ENCODE measurements at regions not wholly inside any gene's neighbourhood (a gene's known extent, or its start where the extent isn't known, plus 50 kb on each side); places are given as distances from the start of the nearest gene placed in this dataset.

DNA sequence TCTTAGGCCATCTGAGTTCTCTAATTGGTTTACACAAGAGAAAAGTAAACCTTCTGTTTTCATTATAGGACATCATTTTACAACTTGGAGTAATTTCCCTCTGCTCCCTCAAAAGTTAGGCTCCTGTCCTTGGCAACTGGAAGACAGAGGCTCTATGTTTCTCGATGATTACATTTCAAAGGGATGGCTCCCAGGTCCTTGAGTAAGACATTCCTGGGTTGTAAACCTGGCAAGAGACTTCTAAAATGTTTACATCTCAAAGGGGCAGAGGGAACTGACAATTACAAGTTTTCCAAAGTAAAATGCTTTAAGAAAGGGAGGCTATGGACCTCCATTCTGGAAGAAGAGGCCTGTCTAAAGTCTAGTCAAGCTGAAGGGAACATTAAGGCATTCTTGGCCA is 268.3 kb upstream of the REG3G start:
- TF ChIP-seq CTCF (IDR thresholded peaks at IDR 0.05): no peak

- no peak for TF ChIP-seq CTCF (IDR thresholded peaks at IDR 0.05)
These were observed 267.9 kb upstream of the REG3G start for GRCh38 chr2:78757640-78758039.

GRCh38 chr2:78766459-78766858 is 259.0 kb upstream of the REG3G start:
- TF ChIP-seq CTCF (IDR thresholded peaks at IDR 0.05): no peak

DNA sequence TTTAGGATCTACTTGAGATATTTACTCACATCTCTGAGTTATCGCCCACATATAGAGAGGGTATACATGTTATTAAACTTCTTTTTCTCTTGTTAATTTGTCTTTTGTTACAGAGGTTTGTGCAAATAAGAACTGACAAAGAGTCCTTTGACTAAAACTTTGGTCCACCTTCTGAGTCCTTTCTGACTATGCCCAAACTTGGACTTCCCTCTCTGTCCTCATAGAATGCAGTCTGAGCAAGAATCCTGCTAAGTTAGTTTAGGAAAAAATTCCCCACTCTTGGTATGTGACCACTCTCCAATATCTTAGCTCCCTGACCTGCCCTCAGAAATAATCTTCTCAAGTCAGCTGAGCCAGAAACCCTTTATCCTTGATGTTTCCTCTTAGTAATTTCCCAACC is 257.5 kb upstream of the REG3G start:
- TF ChIP-seq CTCF (IDR thresholded peaks at IDR 0.05): no peak

- TF ChIP-seq CTCF (IDR thresholded peaks at IDR 0.05): no peak
These were observed 250.2 kb upstream of the REG3G start for GRCh38 chr2:78775291-78775690.

DNA sequence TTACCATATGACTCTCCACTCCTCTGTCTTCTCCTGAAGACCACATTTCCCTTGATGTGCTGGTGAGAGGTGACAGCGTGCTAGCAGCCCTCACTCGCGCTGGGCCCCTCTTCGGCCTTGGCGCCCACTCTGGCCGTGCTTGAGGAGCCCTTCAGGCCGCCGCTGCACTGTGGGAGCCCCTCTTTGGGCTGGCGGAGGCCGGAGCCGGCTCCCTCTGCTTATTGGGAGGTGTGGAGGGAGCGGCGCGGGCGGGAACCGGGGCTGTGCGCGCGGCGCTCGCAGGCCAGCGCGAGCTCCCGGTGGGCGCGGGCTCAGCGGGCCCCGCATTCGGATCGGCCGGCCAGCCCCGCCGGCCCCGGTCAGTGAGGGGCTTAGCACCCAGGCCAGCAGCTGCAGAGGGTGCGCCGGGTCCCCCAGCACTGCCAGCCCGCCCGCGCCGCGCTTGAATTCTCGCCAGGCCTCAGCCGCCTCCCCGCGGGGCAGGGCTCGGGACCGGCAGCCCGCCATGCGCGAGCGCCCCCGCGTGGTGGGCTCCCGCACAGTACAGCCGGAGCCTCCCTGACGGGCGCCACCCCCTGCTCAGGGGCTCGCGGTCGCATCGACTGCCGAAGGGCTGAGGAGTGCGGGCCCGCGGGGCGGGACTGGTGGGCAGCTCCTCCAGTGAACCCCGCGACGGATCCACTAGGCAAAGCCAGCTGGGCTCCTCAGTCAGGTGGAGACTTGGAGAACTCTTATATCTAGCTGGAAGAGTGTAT is 246.6 kb upstream of the REG3G start:
- TF ChIP-seq CTCF (IDR thresholded peaks at IDR 0.05): no peak

GRCh38 chr2:78779761-78780160 is 245.7 kb upstream of the REG3G start:
- no peak for TF ChIP-seq CTCF (IDR thresholded peaks at IDR 0.05)

DNA sequence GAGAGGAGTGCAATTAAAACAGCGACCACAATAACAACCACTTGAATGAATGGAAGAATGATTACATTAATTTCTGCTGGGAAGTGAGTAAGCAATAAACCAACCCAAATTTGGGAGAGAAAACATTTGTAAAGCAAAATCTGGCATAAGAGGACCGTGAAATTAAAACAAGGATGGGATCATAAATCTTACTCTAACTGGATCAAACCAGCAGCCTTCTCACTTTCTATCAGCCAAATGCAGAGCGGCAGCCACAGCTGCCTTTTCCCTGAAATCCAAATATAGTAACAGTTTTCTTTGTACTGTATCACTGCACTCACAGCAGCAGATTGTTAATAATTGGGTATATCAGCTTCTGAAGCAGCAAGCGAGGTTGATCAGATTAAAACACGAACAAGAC is 245.2 kb upstream of the REG3G start:
- TF ChIP-seq CTCF (IDR thresholded peaks at IDR 0.05): no peak

Data from LNCAP (cell line).